ENCODE measurements at regions not wholly inside any gene's neighbourhood (a gene's known extent, or its start where the extent isn't known, plus 50 kb on each side); places are given as distances from the start of the nearest gene placed in this dataset.
"Not testable (repeated sequence)": the region's sequence is repeated elsewhere in the genome, so short reads cannot be mapped to it uniquely, and the experiment has no call there.

GRCh38 chr6:13874191-13874549, 50.6 kb upstream of the RNF182 start:
- DNase-seq = no peak

GRCh38 chr6:13873288-13874190, 51.2 kb upstream of the RNF182 start:
- DNase-seq = peak; percentile 61

DNA sequence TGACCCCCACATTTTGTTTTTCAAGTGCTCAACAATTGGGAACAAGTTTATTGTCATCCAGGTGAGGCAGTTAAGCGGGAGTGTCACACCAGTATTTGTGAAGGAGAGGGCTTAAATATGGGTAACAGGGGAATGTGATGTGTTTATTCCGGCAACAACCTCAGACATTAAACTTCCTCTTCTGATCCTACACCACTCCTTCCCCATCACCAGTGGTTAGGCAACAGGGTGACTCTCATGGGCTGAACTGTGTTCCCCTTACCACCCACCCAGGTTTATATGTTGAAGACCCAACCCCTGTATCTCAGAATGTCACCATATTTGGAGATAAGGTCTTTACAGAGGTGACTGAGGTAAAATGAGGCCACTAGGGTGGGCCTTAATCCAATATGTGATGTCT, 52.1 kb upstream of the RNF182 start:
- no peak for DNase-seq

GRCh38 chr6:13872006-13872405, 52.7 kb upstream of the RNF182 start:
- not testable (repeated sequence) for DNase-seq

DNA sequence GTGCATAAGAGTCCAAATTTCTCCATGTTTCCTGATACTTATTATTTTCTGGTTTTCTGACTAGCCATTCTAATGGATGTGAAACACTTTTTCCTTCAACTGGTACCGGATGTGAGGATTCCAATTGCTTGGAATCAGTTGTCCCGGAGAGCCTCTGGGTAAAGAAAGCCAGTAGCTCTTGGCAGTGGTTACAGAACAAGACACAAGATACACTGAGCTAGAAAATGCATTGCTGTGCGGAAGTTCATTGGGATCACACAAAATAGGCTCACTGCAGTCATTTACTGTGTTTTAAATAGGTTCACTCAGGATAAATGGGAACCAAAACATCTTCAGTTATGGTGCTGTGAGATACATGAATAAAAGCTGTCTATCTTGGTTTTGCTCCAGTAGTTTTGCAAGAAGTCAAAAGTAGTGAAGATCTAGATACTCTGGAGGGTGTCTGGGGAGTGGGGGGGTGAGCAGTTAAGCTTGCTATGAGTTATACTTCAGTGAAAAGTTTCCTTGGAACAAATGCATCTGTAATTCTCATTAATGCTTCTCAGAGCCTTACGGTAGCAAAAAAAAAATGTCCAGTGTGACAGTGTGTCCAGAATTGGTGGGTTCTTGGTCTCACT, 54.4 kb upstream of the RNF182 start:
- DNase-seq = no peak

DNA sequence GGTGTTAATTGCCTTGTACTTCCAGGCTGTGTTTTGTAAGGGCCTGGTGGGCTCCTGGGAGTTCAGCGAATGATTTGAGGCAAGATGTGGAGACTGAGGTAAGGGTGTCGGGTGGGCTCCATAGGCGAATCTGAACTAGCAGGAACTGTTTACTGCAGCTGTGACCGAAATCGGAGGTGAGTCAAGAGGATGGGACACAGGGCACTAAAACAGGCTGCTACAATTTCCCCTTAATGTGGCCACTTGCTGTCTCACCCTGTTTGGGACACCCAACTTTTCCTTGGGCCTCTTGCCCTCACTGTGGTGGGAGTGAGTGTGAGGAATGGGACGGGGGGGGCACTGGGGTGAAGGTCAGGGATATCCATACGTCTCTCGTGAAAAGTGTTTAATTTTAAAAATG, 53.9 kb upstream of the MCUR1 start:
- no peak for DNase-seq

- DNase-seq = no peak
Measured at GRCh38 chr6:13866301-13866700, 51.9 kb upstream of the MCUR1 start.

GRCh38 chr6:13865141-13865540, 50.8 kb upstream of the MCUR1 start:
- DNase-seq = no peak

DNA sequence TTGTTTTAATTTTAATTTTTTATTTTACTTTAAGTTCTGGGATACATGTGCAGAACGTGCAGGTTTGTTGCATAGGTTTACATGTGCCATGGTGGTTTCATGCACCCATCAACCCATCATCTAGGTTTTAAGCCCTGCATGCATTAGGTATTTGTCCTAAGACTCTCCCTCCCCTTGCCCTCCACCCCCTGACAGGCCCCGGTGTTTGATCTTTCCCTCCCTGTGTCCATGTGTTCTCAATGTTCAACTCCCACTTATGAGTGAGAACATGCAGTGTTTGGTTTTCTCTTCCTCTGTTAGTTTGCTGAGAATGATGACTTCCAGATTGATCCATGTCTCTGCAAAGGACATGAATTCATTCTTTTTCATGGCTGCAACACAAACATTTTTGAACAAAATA, 50.3 kb upstream of the MCUR1 start:
- DNase-seq = not testable (repeated sequence)

Data from kidney glomerular epithelial cell (primary cell).